ENCODE measurements at regions not wholly inside any gene's neighbourhood (a gene's known extent, or its start where the extent isn't known, plus 50 kb on each side); places are given as distances from the start of the nearest gene placed in this dataset.

- no peak for TF ChIP-seq CTCF (IDR thresholded peaks at IDR 0.05; ENCODE audit: insufficient read depth, low read depth, low read length)
- TF ChIP-seq EZH2 (IDR thresholded peaks at IDR 0.05; ENCODE audit: insufficient read depth, low read length): no peak
Observed at GRCh38 chr1:191490303-191490702, 668.0 kb upstream of the RGS18 start.
